ENCODE measurements at regions not wholly inside any gene's neighbourhood (a gene's known extent, or its start where the extent isn't known, plus 50 kb on each side); places are given as distances from the start of the nearest gene placed in this dataset.
"Not testable (repeated sequence)": the region's sequence is repeated elsewhere in the genome, so short reads cannot be mapped to it uniquely, and the experiment has no call there.

DNA sequence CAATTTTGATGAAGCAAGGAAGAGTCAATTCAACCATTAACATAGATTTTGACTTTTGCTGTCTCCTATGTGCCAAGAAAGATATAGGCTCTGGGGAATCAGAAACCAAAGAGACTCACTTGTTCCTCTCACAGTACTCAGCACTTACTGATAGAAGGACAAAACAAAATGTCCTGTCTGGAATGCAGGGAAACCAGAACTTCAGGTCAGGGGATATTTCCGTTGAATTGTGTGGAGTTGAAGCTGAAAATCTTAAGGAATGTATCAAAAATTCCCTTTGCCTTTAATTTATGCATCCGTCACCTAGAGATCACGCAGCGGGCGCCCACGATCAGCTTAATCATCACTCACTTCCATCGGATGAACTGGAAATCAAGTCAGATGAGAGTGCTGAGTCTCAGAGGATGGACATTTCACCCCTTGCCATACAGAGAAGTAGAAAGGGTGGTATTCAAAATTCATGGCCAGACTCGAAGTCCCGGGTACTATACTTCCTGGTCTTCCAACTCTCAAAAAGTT, 63.2 kb upstream of the ALDH3B2 start:
- not testable (repeated sequence) for DNase-seq; H3K4me3 ChIP-seq (ENCODE audit: insufficient read depth, low read depth, low read length); H3K36me3 ChIP-seq (replicated peaks; ENCODE audit: control insufficient read depth, insufficient read depth, low read length); H3K27me3 ChIP-seq (ENCODE audit: control insufficient read depth, insufficient read depth, low read length)

DNA sequence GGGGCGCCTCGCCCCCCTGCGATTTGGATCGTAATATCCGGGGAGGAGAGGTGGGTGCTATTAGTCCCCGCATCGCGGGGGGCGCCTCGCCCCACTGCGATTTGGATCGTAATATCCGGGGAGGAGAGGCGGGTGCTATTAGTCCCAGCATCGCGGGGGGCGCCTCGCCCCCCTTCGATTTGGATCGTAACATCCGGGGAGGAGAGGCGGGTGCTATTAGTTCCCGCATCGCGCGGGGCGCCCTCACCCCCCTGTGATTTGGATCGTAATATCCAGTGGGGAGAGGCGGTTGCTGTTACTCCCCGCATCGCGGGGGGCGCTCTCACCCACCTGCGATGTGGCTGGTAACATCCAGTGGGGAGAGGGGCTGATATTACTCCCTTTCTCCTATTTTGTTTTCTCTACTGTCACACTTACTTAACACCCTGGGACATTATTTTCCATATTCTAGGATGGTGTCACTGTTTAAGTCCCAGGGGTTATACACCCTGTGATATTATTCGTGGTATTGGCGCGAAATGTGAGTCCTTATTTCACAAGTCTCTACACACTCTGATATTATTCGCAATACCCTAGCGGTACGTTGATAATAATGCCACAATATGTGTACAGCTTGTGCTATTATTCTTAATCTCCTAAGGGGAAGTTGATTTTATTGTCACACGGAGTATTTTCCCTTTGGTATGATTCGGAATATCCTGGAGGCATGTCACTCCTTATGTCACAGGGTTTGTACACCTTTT, 57.8 kb upstream of the ALDH3B2 start:
- no peaks in the 10 kb centered on the region for H3K36me3 ChIP-seq (replicated peaks; ENCODE audit: control insufficient read depth, insufficient read depth, low read length)
- no peaks in the 10 kb centered on the region for H3K27me3 ChIP-seq (ENCODE audit: control insufficient read depth, insufficient read depth, low read length)
- H3K4me3 ChIP-seq (ENCODE audit: insufficient read depth, low read depth, low read length), result peak overlapping the region; percentile 42; the same call in 1 of the 2 replicates
- peak; percentile 62 for DNase-seq

GRCh38 chr11:67731583-67731982, 57.2 kb upstream of the ALDH3B2 start:
- peak; percentile 23 for DNase-seq
- Histone ChIP-seq H3K4me3 (ENCODE audit: insufficient read depth, low read depth, low read length) (peak overlapping the region; percentile 42; the same call in 1 of the 2 replicates), H3K27me3 (ENCODE audit: control insufficient read depth, insufficient read depth, low read length) (no peaks in the 10 kb centered on the region), H3K36me3 (replicated peaks; ENCODE audit: control insufficient read depth, insufficient read depth, low read length) (no peaks in the 10 kb centered on the region)

DNA sequence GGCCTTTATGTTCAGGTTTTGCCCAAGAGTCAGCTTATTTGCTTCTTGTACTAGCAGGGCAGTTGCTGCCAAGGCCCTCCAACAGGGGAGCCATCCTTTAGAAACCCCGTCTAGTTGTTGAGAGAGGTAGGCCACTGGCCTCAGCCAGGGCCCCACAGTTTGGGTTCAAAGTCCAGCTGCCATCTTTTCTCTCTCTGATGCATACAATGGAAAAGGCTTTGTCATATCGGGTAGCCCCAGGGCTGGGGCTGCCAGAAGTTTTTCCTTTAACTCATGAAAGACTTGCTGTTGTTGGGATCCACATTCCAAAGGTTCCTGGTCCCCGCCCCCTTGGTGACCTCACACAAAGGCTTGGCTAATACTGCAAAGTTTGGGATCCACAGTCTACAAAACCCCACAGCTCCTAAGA, 53.7 kb upstream of the ALDH3B2 start:
- not testable (repeated sequence) for H3K4me3 ChIP-seq (ENCODE audit: insufficient read depth, low read depth, low read length); DNase-seq; H3K27me3 ChIP-seq (ENCODE audit: control insufficient read depth, insufficient read depth, low read length); H3K36me3 ChIP-seq (replicated peaks; ENCODE audit: control insufficient read depth, insufficient read depth, low read length)

- not testable (repeated sequence) for H3K27me3 ChIP-seq (ENCODE audit: control insufficient read depth, insufficient read depth, low read length); DNase-seq; H3K4me3 ChIP-seq (ENCODE audit: insufficient read depth, low read depth, low read length); H3K36me3 ChIP-seq (replicated peaks; ENCODE audit: control insufficient read depth, insufficient read depth, low read length)
Observed at GRCh38 chr11:67727066-67728040, 52.9 kb upstream of the ALDH3B2 start.
